DND-41 (cell line): ENCODE measurements at regions not wholly inside any gene's neighbourhood (a gene's known extent, or its start where the extent isn't known, plus 50 kb on each side); places are given as distances from the start of the nearest gene placed in this dataset.

Experiments used
- EZH2 ChIP-seq: IDR thresholded peaks from 3 replicates; pipeline ENCODE4 v1.6.1; 2012; ENCODE audit warnings: borderline replicate concordance, low read depth, mild to moderate bottlenecking, moderate library complexity, low read length, inconsistent platforms; ENCODE audit not compliant: severe bottlenecking
- TF ChIP-seq, protein P1 (sequence below): IDR thresholded peaks from 2 replicates; pipeline ENCODE4 v1.5.1; 2012; ENCODE audit warnings: borderline replicate concordance, low read length, moderate library complexity, mild to moderate bottlenecking; ENCODE audit not compliant: poor library complexity, severe bottlenecking; ENCODE audit errors: extremely low read depth

DNA sequence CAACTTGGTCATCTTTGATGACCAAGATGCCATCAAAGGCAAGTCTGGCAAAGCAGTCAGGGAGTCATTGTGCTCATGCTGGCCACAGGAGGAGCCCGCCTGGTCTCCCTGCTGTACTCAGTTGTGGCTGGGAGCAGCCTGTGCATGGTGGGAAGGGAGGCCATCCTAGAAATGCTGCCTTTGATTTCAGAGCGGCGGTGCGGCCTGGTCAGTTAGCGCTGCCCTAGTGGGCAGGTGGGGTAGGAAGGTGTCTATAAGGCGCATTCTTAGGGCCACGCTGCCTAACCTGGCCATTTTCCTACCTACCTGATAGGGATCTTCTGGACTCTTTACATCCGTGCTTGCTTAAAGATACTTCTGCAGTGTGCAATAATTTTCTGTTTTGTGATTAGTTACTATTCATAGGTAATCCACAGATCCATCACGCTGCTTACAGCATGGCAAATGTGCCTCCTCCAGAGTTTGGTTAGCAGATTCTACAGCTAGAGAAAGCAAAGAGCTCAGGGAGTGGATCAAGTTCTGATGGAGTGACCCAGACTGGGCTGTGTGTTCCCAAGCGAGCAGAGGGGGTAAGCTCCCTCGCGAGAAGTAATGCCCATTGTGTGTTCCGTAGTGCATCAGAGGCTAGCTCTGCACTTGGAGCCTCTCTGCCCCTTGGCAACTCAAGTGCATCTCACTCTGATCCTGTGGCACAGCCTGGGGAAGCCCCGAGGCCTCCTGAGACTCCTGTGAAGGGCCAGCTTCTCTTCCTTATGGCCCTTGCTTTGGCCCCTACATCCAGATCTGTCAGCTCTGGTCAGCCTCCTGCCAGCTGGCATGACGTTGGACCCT lies 970.1 kb upstream of the ZNF722 start:
- TF ChIP-seq, protein P1, sequence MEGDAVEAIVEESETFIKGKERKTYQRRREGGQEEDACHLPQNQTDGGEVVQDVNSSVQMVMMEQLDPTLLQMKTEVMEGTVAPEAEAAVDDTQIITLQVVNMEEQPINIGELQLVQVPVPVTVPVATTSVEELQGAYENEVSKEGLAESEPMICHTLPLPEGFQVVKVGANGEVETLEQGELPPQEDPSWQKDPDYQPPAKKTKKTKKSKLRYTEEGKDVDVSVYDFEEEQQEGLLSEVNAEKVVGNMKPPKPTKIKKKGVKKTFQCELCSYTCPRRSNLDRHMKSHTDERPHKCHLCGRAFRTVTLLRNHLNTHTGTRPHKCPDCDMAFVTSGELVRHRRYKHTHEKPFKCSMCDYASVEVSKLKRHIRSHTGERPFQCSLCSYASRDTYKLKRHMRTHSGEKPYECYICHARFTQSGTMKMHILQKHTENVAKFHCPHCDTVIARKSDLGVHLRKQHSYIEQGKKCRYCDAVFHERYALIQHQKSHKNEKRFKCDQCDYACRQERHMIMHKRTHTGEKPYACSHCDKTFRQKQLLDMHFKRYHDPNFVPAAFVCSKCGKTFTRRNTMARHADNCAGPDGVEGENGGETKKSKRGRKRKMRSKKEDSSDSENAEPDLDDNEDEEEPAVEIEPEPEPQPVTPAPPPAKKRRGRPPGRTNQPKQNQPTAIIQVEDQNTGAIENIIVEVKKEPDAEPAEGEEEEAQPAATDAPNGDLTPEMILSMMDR = no peak
- TF ChIP-seq EZH2 = no peak
